Natural killer cell (primary cell): ENCODE measurements at regions not wholly inside any gene's neighbourhood (a gene's known extent, or its start where the extent isn't known, plus 50 kb on each side); places are given as distances from the start of the nearest gene placed in this dataset.
"Not testable (repeated sequence)": the region's sequence is repeated elsewhere in the genome, so short reads cannot be mapped to it uniquely, and the experiment has no call there.

Experiments
- ATAC-seq, 3 donors: fragments of 150-1000 bp in 2 of 3; fragments of 200-7000 bp in 1 of 3; cut with Tn5 transposase; 1 replicate in 1 of 3; 2 replicates in 2 of 3; pipeline ENCODE4 v1.10.0; 2021; ENCODE audit warnings: mild to moderate bottlenecking in 2 of 3, moderate library complexity in 2 of 3
- DNase-seq, 2 donors: peaks; one replicate each; pipeline versions ENCODE4 v3.0.0 to v3.0.0-alpha.2; 2013 to 2021; ENCODE audit warnings: mixed read lengths in 1 of 2
- H3K27ac ChIP-seq: one replicate; pipeline ENCODE4 v1.5.1; 2013; ENCODE audit warnings: mild to moderate bottlenecking, low read length
- H3K27me3 ChIP-seq: one replicate; pipeline ENCODE4 v1.6.1; 2013; ENCODE audit warnings: low read length; ENCODE audit not compliant: control insufficient read depth, insufficient read depth
- H3K36me3 ChIP-seq: one replicate; pipeline ENCODE4 v1.6.1; 2013; ENCODE audit warnings: low read length; ENCODE audit not compliant: control insufficient read depth, insufficient read depth
- H3K4me1 ChIP-seq: one replicate; pipeline ENCODE4 v1.6.1; 2013; ENCODE audit warnings: low read length; ENCODE audit not compliant: control insufficient read depth, insufficient read depth
- H3K4me3 ChIP-seq: one replicate; pipeline ENCODE4 v1.5.1; 2013; ENCODE audit warnings: low read length
- H3K9me3 ChIP-seq: one replicate; pipeline ENCODE4 v1.6.1; 2013; ENCODE audit warnings: low read length; ENCODE audit not compliant: control insufficient read depth, insufficient read depth
- H3K27ac Mint-ChIP-seq, 2 donors: one replicate each; pipeline ENCODE4 v1.8.0; 2022; ENCODE audit warnings: mild to moderate bottlenecking in 2 of 2, mixed read lengths in 2 of 2, moderate library complexity in 1 of 2
- H3K27me3 Mint-ChIP-seq, 2 donors: one replicate each; pipeline ENCODE4 v1.8.0; 2022; ENCODE audit warnings: low read depth in 2 of 2, mixed read lengths in 2 of 2
- H3K36me3 Mint-ChIP-seq: one replicate; pipeline ENCODE4 v1.8.0; 2022; ENCODE audit warnings: mixed read lengths
- H3K4me1 Mint-ChIP-seq, 2 donors: one replicate each; pipeline ENCODE4 v1.8.0; 2022; ENCODE audit warnings: mixed read lengths in 2 of 2
- H3K4me3 Mint-ChIP-seq: one replicate; pipeline ENCODE4 v1.8.0; 2022; ENCODE audit warnings: mild to moderate bottlenecking, moderate library complexity, mixed read lengths
- H3K9me3 Mint-ChIP-seq, 2 donors: one replicate each; pipeline ENCODE4 v1.8.0; 2022; ENCODE audit warnings: mixed read lengths in 2 of 2
- WGBS: methylation state at CpG from one replicate; pipeline ENCODE4 v1.1.7; 2013; ENCODE audit warnings: missing lambda C conversion rate; ENCODE audit not compliant: insufficient coverage; 5-methylcytosine and 5-hydroxymethylcytosine counted together
- intact Hi-C: fragments of 100-400 bp; cut with micrococcal nuclease; formaldehyde crosslinking; loops from one replicate; pipeline ENCODE4 v1.14.2; 2022
- TF ChIP-seq, protein P1 (sequence below): fragments of 200-600 bp; IDR thresholded peaks from one replicate; pipeline ENCODE4 v1.8.0; 2022; ENCODE audit warnings: antibody characterized with exemption

DNA sequence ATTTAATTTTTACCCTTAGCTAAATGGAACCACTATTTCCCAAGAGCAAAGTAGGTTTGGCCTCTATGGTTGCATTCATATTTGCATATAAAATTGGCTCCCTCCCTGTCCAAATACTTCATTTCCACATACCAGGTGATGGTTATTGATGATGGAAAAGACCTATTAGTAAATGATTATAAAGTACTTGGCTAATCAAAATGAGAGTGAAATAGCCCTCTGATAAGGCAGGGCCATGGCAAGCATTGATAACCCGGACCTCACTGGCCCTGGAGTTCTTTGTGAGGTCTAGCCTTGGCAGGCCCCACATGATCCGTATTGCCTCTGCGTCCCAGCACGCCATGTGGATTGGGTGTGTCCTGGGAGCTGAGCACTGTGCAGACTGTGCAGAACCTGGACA is 201.1 kb upstream of the GATA6 start:
- H3K27ac Mint-ChIP-seq: no peak overlapping the region
- H3K4me1 ChIP-seq: no peaks in the 10 kb centered on the region
- H3K27me3 ChIP-seq: no peaks in the 10 kb centered on the region
- no peaks in the 10 kb centered on the region for H3K36me3 ChIP-seq
- TF ChIP-seq, protein P1, sequence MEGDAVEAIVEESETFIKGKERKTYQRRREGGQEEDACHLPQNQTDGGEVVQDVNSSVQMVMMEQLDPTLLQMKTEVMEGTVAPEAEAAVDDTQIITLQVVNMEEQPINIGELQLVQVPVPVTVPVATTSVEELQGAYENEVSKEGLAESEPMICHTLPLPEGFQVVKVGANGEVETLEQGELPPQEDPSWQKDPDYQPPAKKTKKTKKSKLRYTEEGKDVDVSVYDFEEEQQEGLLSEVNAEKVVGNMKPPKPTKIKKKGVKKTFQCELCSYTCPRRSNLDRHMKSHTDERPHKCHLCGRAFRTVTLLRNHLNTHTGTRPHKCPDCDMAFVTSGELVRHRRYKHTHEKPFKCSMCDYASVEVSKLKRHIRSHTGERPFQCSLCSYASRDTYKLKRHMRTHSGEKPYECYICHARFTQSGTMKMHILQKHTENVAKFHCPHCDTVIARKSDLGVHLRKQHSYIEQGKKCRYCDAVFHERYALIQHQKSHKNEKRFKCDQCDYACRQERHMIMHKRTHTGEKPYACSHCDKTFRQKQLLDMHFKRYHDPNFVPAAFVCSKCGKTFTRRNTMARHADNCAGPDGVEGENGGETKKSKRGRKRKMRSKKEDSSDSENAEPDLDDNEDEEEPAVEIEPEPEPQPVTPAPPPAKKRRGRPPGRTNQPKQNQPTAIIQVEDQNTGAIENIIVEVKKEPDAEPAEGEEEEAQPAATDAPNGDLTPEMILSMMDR: no peak
- no peaks in the 10 kb centered on the region for H3K9me3 ChIP-seq
- no peaks in the 10 kb centered on the region for H3K36me3 Mint-ChIP-seq
- 92% methylated on average over 4 of the region's 4 CpGs for WGBS
- no peak for DNase-seq
- ATAC-seq: no peak
- H3K4me3 Mint-ChIP-seq: no peak overlapping the region
- intact Hi-C loops: no loop called here
- H3K27ac ChIP-seq: no peak overlapping the region
- H3K4me1 Mint-ChIP-seq: no peaks in the 10 kb centered on the region
- H3K4me3 ChIP-seq: no peak overlapping the region
- no peaks in the 10 kb centered on the region for H3K9me3 Mint-ChIP-seq
- H3K27me3 Mint-ChIP-seq: peaks cover 0 to 4% of the 10 kb centered on the region in 2 donors

DNA sequence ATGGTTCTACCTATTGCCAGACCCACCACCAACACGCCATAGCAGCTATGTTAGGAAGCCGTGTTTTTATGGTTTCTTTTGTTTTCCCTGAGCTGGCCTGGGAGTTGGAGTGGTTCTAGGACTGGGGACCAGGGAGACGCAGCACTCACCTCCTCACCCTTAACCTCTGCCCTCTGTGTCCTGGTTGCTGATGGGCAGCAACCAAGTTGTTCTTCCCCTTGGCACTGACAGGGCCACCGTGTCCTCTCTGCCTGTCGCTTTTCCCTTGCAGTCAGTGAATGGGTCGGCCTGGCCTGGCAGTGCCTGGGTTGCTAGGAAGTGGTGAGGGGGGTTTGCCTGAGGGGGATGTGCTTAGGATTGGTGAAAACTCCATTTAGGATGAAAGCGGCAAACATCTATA is 197.1 kb upstream of the GATA6 start:
- Mint-ChIP-seq H3K9me3 (no peaks in the 10 kb centered on the region), H3K27ac (no peak overlapping the region), H3K4me3 (no peak overlapping the region), H3K27me3 (peaks cover 0 to 4% of the 10 kb centered on the region in 2 donors), H3K4me1 (no peaks in the 10 kb centered on the region), H3K36me3 (no peaks in the 10 kb centered on the region)
- H3K9me3 ChIP-seq: no peaks in the 10 kb centered on the region
- ATAC-seq (no peak), DNase-seq (no peak)
- TF ChIP-seq, protein P1: no peak
- no peaks in the 10 kb centered on the region for H3K4me1 ChIP-seq
- no peaks in the 10 kb centered on the region for H3K27me3 ChIP-seq
- no peak overlapping the region for H3K4me3 ChIP-seq
- intact Hi-C loops: no loop called here
- no peak overlapping the region for H3K27ac ChIP-seq
- 91% methylated on average over 7 of the region's 7 CpGs for WGBS
- no peaks in the 10 kb centered on the region for H3K36me3 ChIP-seq

DNA sequence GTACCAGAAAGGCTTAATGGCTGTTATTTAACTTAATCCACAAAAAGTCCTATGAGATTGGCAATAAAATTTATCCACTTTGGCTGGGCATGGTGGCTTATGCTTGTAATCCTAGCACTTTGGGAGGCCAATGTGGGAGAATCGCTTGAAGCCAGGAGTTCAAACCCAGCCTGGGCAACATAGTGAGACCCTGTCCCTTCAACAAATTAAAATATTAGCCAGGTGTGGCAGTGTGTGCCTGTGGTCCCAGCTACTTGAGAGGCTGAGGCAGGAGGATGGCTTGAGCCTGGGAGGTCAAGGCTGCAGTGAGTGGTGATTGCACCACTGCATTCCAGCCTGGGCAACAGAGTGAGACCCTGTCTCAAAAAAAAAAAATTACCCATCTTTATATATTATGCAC is 193.4 kb upstream of the GATA6 start:
- H3K4me1 Mint-ChIP-seq, H3K36me3 Mint-ChIP-seq, H3K27ac Mint-ChIP-seq, H3K27me3 ChIP-seq, H3K27me3 Mint-ChIP-seq, H3K4me3 ChIP-seq, H3K9me3 Mint-ChIP-seq, H3K9me3 ChIP-seq, H3K27ac ChIP-seq, H3K36me3 ChIP-seq, DNase-seq, H3K4me3 Mint-ChIP-seq, H3K4me1 ChIP-seq, ATAC-seq, intact Hi-C loops: not testable (repeated sequence)
- WGBS: 88% methylated on average over 1 of the region's 1 CpG

DNA sequence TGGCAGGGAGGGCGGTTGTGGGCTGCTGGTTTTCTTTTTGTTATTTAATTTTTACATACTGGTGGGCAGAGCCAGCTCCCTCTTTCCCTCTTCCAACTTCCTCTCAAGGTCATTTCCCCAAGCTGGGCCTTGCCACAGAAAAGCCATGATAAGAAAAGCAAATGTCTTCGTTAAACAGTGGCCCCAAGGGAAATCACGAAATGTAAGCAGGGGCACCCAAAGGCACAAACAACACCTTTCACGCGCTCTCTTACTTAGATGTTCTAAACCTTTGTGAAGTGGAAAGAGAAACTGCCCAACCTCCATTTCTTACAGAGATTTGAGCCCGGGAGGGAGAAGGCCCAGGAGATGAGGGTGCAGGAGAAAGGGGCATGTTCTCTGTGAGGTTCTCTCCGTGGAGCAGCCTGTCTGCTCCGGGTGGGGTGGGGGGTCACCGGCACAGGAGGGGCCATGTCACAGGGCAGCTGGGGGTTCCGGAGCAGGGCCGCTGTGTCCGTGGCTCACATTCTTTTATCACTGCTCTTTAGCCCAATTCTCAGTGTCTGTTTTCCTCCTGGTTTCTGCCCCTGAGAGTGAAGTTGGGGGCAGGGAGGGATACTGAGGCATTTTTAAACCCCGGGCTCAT is 190.7 kb upstream of the GATA6 start:
- Mint-ChIP-seq H3K27me3 (peaks cover 0 to 3% of the 10 kb centered on the region in 2 donors), H3K27ac (no peak overlapping the region), H3K9me3 (no peaks in the 10 kb centered on the region), H3K36me3 (no peaks in the 10 kb centered on the region), H3K4me3 (no peak overlapping the region), H3K4me1 (no peaks in the 10 kb centered on the region)
- H3K36me3 ChIP-seq: no peaks in the 10 kb centered on the region
- WGBS: 72% methylated on average over 10 of the region's 13 CpGs
- TF ChIP-seq, protein P1: no peak
- DNase-seq: no peak
- no peak overlapping the region for H3K27ac ChIP-seq
- no peaks in the 10 kb centered on the region for H3K27me3 ChIP-seq
- no peaks in the 10 kb centered on the region for H3K9me3 ChIP-seq
- no peaks in the 10 kb centered on the region for H3K4me1 ChIP-seq
- H3K4me3 ChIP-seq: no peak overlapping the region
- intact Hi-C loops: no loop called here
- ATAC-seq: no peak
